ENCODE measurements at regions not wholly inside any gene's neighbourhood (a gene's known extent, or its start where the extent isn't known, plus 50 kb on each side); places are given as distances from the start of the nearest gene placed in this dataset.
A peak's percentile ranks its signal among the peaks of the same experiment; 100 is the strongest.

GRCh38 chr14:89681086-89682018, 264.3 kb upstream of the FOXN3 start:
- no peak for TF ChIP-seq CTCF (IDR thresholded peaks at IDR 0.05; ENCODE audit: low read depth, low read length)
- DNase-seq (ENCODE audit: extremely low read depth, low read depth) = no peak

- no peak for TF ChIP-seq CTCF (IDR thresholded peaks at IDR 0.05; ENCODE audit: low read depth, low read length)
Measured at GRCh38 chr14:89680156-89680555, 263.1 kb upstream of the FOXN3 start.

GRCh38 chr14:89678768-89679167, 261.7 kb upstream of the FOXN3 start:
- TF ChIP-seq CTCF (IDR thresholded peaks at IDR 0.05; ENCODE audit: low read depth, low read length) = no peak
- DNase-seq (ENCODE audit: extremely low read depth, low read depth) = no peak

More at GRCh38 chr14:89680156-89680555, 263.1 kb upstream of the FOXN3 start:
- DNase-seq (ENCODE audit: extremely low read depth, low read depth) = no peak

GRCh38 chr14:89675590-89675989, 258.6 kb upstream of the FOXN3 start:
- no peak for DNase-seq (ENCODE audit: extremely low read depth, low read depth)

GRCh38 chr14:89674936-89675335, 257.9 kb upstream of the FOXN3 start:
- TF ChIP-seq CTCF (IDR thresholded peaks at IDR 0.05; ENCODE audit: low read depth, low read length) = no peak
- peak; percentile 46 for DNase-seq (ENCODE audit: extremely low read depth, low read depth)

More at GRCh38 chr14:89675590-89675989, 258.6 kb upstream of the FOXN3 start:
- no peak for TF ChIP-seq CTCF (IDR thresholded peaks at IDR 0.05; ENCODE audit: low read depth, low read length)

- no peak for TF ChIP-seq CTCF (IDR thresholded peaks at IDR 0.05; ENCODE audit: low read depth, low read length)
- no peak for DNase-seq (ENCODE audit: extremely low read depth, low read depth)
Measured at GRCh38 chr14:89674240-89674639, 257.2 kb upstream of the FOXN3 start.

GRCh38 chr14:89673512-89674225, 256.6 kb upstream of the FOXN3 start:
- TF ChIP-seq CTCF (IDR thresholded peaks at IDR 0.05; ENCODE audit: low read depth, low read length) = no peak
- no peak for DNase-seq (ENCODE audit: extremely low read depth, low read depth)

Data from AG09319 (cell line).